Retinal pigment epithelial cell (primary cell): ENCODE measurements at regions not wholly inside any gene's neighbourhood (a gene's known extent, or its start where the extent isn't known, plus 50 kb on each side); places are given as distances from the start of the nearest gene placed in this dataset.
A peak's percentile ranks its signal among the peaks of the same experiment; 100 is the strongest.

Experiments used
- DNase-seq: peaks from one replicate; pipeline ENCODE4 v3.0.0-alpha.2; 2010; ENCODE audit warnings: low read depth
- H3K4me3 ChIP-seq: 2 replicates; pipeline ENCODE4 v1.5.1; 2011; ENCODE audit warnings: mild to moderate bottlenecking, low read length, control low read depth, moderate library complexity
- CTCF ChIP-seq: conservative IDR thresholded peaks from 2 replicates; pipeline ENCODE4 v1.5.1; 2011; ENCODE audit warnings: low read depth, low read length, control low read depth, inconsistent platforms

GRCh38 chr5:125301711-125302110, 555.3 kb upstream of the ZNF608 start:
- no peak for DNase-seq
- H3K4me3 ChIP-seq: no peak overlapping the region
- no peak for TF ChIP-seq CTCF

- no peak for DNase-seq
- no peak overlapping the region for H3K4me3 ChIP-seq
- TF ChIP-seq CTCF: no peak
These were observed 556.1 kb upstream of the ZNF608 start for GRCh38 chr5:125302577-125302976.

GRCh38 chr5:125306741-125307140, 560.3 kb upstream of the ZNF608 start:
- DNase-seq: no peak
- no peak overlapping the region for H3K4me3 ChIP-seq
- no peak for TF ChIP-seq CTCF

DNA sequence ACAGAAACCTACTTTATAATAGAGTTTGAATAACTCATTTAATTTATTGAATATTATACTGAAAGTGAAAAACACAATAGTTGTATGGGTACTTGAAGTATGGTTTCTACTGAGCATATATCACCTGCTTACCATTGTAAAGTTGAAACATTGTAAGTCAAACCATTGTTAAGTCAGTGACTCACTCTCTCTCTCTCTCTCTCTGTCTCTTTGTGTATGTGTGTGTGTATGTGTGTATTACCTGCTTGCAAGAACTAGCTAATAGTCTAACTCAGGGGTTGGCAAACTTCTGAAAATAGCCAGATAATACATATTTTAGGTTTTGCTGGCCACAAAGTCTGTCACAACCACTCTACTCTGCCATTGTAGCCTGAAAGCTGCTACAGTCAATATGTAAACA, 564.3 kb upstream of the ZNF608 start:
- TF ChIP-seq CTCF: no peak
- no peak for DNase-seq
- no peak overlapping the region for H3K4me3 ChIP-seq

DNA sequence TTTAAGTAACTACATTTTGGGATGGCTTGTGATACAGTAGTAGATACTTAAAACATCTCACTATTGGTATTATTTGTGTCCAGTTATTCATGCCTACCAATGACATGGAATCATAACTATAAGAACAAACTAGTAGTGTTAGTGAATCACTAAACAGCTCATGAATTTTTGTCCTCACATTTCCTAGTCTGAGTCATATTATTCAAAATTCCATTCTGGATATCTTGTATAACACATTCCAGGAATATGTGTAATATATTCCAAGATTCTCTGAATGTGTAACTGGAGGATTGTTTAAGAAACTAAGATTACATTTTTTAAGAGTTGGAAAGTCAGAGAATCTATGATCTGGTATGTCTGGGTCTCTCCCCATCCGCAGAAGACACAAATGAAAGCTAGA, 565.3 kb upstream of the ZNF608 start:
- no peak for TF ChIP-seq CTCF
- no peak overlapping the region for H3K4me3 ChIP-seq
- DNase-seq: peak; percentile 54

DNA sequence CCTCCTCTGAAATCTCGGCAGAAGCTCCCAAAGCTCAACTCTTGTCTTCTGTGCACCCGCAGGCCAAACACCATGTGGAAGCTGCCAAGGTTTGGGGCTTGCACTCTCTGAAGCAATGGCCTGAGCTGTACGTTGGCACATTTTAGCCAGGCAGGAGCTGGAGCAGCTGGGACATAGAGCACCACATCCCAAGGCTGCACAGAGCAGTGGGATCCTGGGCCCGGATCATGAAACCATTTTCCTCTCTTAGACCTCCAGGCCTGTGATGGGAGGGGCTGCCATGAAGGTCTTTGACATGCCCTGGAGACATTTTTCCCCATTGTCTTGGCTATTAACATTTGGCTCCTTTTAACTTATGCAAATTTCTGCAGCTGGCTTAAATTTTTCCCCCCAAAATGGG, 567.1 kb upstream of the ZNF608 start:
- DNase-seq: no peak
- no peak overlapping the region for H3K4me3 ChIP-seq
- TF ChIP-seq CTCF: no peak

GRCh38 chr5:125315306-125315705, 568.9 kb upstream of the ZNF608 start:
- TF ChIP-seq CTCF: no peak
- no peak for DNase-seq

More at GRCh38 chr5:125315306-125315705, 568.9 kb upstream of the ZNF608 start:
- no peak overlapping the region for H3K4me3 ChIP-seq
